ENCODE measurements at regions not wholly inside any gene's neighbourhood (a gene's known extent, or its start where the extent isn't known, plus 50 kb on each side); places are given as distances from the start of the nearest gene placed in this dataset.
A peak's percentile ranks its signal among the peaks of the same experiment; 100 is the strongest.

GRCh38 chr20:57802765-57803507 is 93.1 kb upstream of the PMEPA1 start:
- H3K27ac ChIP-seq (ENCODE audit: low read depth, low read length) = no peak overlapping the region
- TF ChIP-seq SIN3A (conservative IDR thresholded peaks at IDR 0.05 in 1 of 2, IDR thresholded peaks at IDR 0.05 in 1 of 2; ENCODE audit: low read depth in 1 of 2, low read length in 2 of 2) (no peak), SRF (IDR thresholded peaks at IDR 0.05; ENCODE audit: low read depth, low read length) (no peak)

More at GRCh38 chr20:57802765-57803507, 93.1 kb upstream of the PMEPA1 start:
- H3K36me3 ChIP-seq (ENCODE audit: control insufficient read depth in 2 of 4, insufficient read depth in 4 of 4, low read length in 3 of 4) = no peaks in the 10 kb centered on the region
- H3K4me2 ChIP-seq (ENCODE audit: insufficient read depth in 1 of 2, low read depth in 2 of 2, low read length in 2 of 2) = no peak overlapping the region
- no peak overlapping the region for H3K14ac ChIP-seq (ENCODE audit: insufficient read length)
- no peak overlapping the region for H4K91ac ChIP-seq (replicated peaks; ENCODE audit: insufficient read length, low read length)
- WGBS, 2 experiments (ENCODE audit: extremely low coverage in 1 of 2, insufficient coverage in 1 of 2, insufficient read length in 1 of 2, insufficient replicate concordance in 2 of 2, low coverage in 1 of 2, low lambda C conversion rate in 2 of 2, missing lambda C conversion rate in 1 of 2) = 98% methylated on average over 10 of the region's 12 CpGs; no CpG with 5 or more reads in 1 of the 2 experiments
- no peaks in the 10 kb centered on the region for H3K79me2 ChIP-seq (ENCODE audit: control insufficient read depth in 1 of 2, insufficient read depth in 2 of 2, low read length in 2 of 2)
- H3K79me1 ChIP-seq (ENCODE audit: low read depth, low read length) = no peaks in the 10 kb centered on the region
- H2BK120ac ChIP-seq (replicated peaks; ENCODE audit: low read depth, low read length) = no peak overlapping the region
- H3K27me3 ChIP-seq (replicated peaks in 1 of 4; ENCODE audit: control insufficient read depth in 3 of 4, extremely low read depth in 1 of 4, insufficient read depth in 3 of 4, low read length in 3 of 4) = no peaks in the 10 kb centered on the region
- no peak overlapping the region for H2BK20ac ChIP-seq (ENCODE audit: low read length)
- ChIA-PET CTCF (ENCODE audit: partially characterized antibody) (interaction anchor here (0.6 to 1.3 kb wide), 3 partner anchors 11 to 180 kb away, joined by 3 to 4 read pairs (median 4); no protein-coding TSS in a partner anchor), POLR2A (ENCODE audit: partially characterized antibody) (interaction anchor here (0.7 kb wide), 1 partner anchor 12 kb away, joined by 3 read pairs; no protein-coding TSS in a partner anchor)
- H3K9me3 ChIP-seq (ENCODE audit: insufficient read depth in 2 of 2, low read depth in 1 of 2, low read length in 1 of 2) = no peaks in the 10 kb centered on the region
- no peak overlapping the region for H2AK5ac ChIP-seq (ENCODE audit: low read depth, low read length)
- no peak overlapping the region for H3K18ac ChIP-seq (ENCODE audit: extremely low read depth, low read length)
- H4K5ac ChIP-seq (ENCODE audit: insufficient read length, low read depth, low read length) = no peak overlapping the region
- H4K20me1 ChIP-seq (replicated peaks in 1 of 2; ENCODE audit: control insufficient read depth in 1 of 2, insufficient read depth in 2 of 2, low read length in 2 of 2) = no peaks in the 10 kb centered on the region
- DNase-seq (ENCODE audit: low read depth in 1 of 2, low spot score in 2 of 2) (no peak), FAIRE-seq (no peak)
- no peak overlapping the region for H2BK12ac ChIP-seq (ENCODE audit: low read depth, low read length)
- no peak overlapping the region for H3K23ac ChIP-seq (ENCODE audit: insufficient read length)
- no peak overlapping the region for H2AFZ ChIP-seq (ENCODE audit: low read length)
- H3K9ac ChIP-seq (replicated peaks in 1 of 4; ENCODE audit: extremely low read depth in 1 of 4, low read depth in 3 of 4, low read length in 3 of 4) = no peak overlapping the region
- H3K4me1 ChIP-seq (replicated peaks in 1 of 4; ENCODE audit: control insufficient read depth in 3 of 4, insufficient read depth in 4 of 4, low read length in 3 of 4) = no peaks in the 10 kb centered on the region; a peak in 1 of 7 replicates
- no peak overlapping the region for H2BK15ac ChIP-seq (ENCODE audit: low read length)
- H3K4me3 ChIP-seq (ENCODE audit: extremely low read depth in 1 of 4, insufficient read depth in 2 of 4, low read depth in 3 of 4, low read length in 4 of 4) = no peak overlapping the region
- no peak overlapping the region for H3K56ac ChIP-seq (replicated peaks; ENCODE audit: insufficient read length, low read depth, low read length)
- H2BK5ac ChIP-seq (ENCODE audit: low read depth, low read length) = no peak overlapping the region
- no peak overlapping the region for H3K4ac ChIP-seq (replicated peaks; ENCODE audit: insufficient read length, low read depth, low read length)
- peak overlapping the region; percentile 53; the same call in 1 of the 2 replicates for H4K8ac ChIP-seq (ENCODE audit: extremely low read depth, insufficient read depth, low read length)
- H3K23me2 ChIP-seq (ENCODE audit: low read depth, low read length) = no peaks in the 10 kb centered on the region

Measured in H1 (cell line).